Progenitor cell of endocrine pancreas (in vitro differentiated cells): ENCODE measurements at regions not wholly inside any gene's neighbourhood (a gene's known extent, or its start where the extent isn't known, plus 50 kb on each side); places are given as distances from the start of the nearest gene placed in this dataset.

Experiments
- DNase-seq: peaks from one replicate; pipeline ENCODE4 v3.0.0; 2021; ENCODE audit warnings: low spot score; ENCODE audit not compliant: unreplicated experiment
- H3K27ac Mint-ChIP-seq: 2 replicates; pipeline ENCODE4 v1.8.0; 2021; ENCODE audit warnings: mild to moderate bottlenecking, moderate library complexity, mixed read lengths
- H3K27me3 Mint-ChIP-seq: 2 replicates; pipeline ENCODE4 v1.8.0; 2021; ENCODE audit warnings: mixed read lengths
- H3K36me3 Mint-ChIP-seq: 2 replicates; pipeline ENCODE4 v1.8.0; 2022; ENCODE audit warnings: mixed read lengths; ENCODE audit not compliant: insufficient read depth
- H3K4me1 Mint-ChIP-seq: 2 replicates; pipeline ENCODE4 v1.8.0; 2021; ENCODE audit warnings: low read depth, mixed read lengths
- H3K4me3 Mint-ChIP-seq: 2 replicates; pipeline ENCODE4 v1.8.0; 2021; ENCODE audit warnings: low read depth, mild to moderate bottlenecking, moderate library complexity, mixed read lengths
- H3K9me3 Mint-ChIP-seq: 2 replicates; pipeline ENCODE4 v1.8.0; 2021; ENCODE audit warnings: low read depth, mixed read lengths
- TF ChIP-seq, protein P1 (sequence below): fragments of 200-600 bp; sonication (generic); IDR thresholded peaks from one replicate; pipeline ENCODE4 v1.5.0; 2021; ENCODE audit warnings: antibody characterized with exemption, mild to moderate bottlenecking; ENCODE audit not compliant: unreplicated experiment

DNA sequence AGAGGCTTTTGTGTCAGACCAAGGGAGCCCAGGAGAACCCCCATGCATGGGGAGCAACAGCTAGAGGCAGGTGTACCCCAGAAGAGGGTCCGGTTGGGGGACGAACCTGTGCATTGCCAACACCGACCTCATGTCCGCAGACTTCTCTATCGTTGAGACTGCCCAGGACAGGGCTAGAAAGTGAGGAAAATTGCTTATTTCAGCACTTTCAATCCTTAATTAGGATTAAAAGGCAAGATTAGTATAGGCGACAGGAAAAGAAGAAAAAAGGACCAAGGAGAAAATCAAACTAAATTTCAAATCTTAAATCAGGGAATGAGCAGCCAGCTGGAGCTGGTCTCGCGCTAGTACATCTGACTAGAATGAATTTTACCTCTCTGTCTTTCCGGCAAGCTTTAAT is 438.9 kb upstream of the SOX11 start:
- TF ChIP-seq, protein P1, sequence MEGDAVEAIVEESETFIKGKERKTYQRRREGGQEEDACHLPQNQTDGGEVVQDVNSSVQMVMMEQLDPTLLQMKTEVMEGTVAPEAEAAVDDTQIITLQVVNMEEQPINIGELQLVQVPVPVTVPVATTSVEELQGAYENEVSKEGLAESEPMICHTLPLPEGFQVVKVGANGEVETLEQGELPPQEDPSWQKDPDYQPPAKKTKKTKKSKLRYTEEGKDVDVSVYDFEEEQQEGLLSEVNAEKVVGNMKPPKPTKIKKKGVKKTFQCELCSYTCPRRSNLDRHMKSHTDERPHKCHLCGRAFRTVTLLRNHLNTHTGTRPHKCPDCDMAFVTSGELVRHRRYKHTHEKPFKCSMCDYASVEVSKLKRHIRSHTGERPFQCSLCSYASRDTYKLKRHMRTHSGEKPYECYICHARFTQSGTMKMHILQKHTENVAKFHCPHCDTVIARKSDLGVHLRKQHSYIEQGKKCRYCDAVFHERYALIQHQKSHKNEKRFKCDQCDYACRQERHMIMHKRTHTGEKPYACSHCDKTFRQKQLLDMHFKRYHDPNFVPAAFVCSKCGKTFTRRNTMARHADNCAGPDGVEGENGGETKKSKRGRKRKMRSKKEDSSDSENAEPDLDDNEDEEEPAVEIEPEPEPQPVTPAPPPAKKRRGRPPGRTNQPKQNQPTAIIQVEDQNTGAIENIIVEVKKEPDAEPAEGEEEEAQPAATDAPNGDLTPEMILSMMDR: no peak
- no peak overlapping the region for H3K4me3 Mint-ChIP-seq

DNA sequence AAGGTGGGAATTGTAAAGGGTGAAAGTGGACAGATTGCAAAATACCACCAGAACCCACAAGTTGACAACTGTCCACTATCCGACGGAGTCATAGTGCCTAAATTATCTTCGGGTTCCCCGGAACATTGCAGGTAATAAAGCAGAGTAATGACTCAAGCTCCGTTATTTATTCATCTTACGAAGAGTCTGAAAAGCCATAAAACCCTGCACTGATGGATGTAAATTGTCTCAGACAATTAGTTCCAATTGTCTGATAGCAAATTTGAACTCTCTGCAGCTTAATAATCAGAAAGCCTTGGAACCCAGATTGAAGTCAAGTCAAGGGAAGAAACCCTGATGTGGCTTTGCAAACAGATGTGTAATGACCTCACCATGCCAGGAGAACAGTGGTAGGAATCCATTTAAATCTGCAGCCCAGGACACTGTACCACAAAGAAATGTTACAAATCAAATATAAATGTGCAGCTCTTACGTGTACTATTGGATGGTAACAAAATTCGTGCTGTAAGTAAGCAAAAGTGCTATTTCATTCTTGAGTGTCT is 437.3 kb upstream of the SOX11 start:
- Mint-ChIP-seq H3K27me3 (no peaks in the 10 kb centered on the region), H3K36me3 (peaks cover 2% of the 10 kb centered on the region), H3K9me3 (peaks cover 13% of the 10 kb centered on the region), H3K4me3 (no peak overlapping the region), H3K27ac (no peak overlapping the region), H3K4me1 (no peaks in the 10 kb centered on the region)
- DNase-seq: no peak
- TF ChIP-seq, protein P1: no peak

More for the DNA sequence above, 438.9 kb upstream of the SOX11 start:
- Mint-ChIP-seq H3K9me3 (peaks cover under 1% of the 10 kb centered on the region), H3K27ac (no peak overlapping the region), H3K36me3 (no peaks in the 10 kb centered on the region), H3K27me3 (no peaks in the 10 kb centered on the region), H3K4me1 (no peaks in the 10 kb centered on the region)
- DNase-seq: no peak

DNA sequence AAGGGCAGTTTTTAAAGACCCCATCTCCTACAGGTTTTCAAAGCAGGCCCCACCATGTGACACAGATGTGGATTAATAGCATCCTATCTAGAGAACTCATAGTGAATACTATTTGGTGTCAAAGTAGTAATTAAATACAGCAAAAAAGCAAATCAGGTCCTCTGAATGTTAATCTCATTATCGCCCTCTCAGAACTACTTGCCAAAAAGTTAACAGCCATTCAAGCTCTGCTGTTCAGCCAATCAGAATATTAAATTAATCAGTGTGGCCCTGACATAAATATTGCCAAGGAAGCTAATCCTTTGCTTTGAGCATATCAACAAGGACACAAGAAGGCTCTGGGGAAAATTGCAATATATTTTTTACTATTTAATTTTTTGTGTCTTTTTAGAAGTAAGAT is 428.9 kb upstream of the SOX11 start:
- TF ChIP-seq, protein P1: no peak
- no peak overlapping the region for H3K27ac Mint-ChIP-seq
- H3K9me3 Mint-ChIP-seq: peaks cover 13% of the 10 kb centered on the region
- no peak overlapping the region for H3K4me3 Mint-ChIP-seq
- H3K27me3 Mint-ChIP-seq: no peaks in the 10 kb centered on the region
- no peak for DNase-seq
- no peaks in the 10 kb centered on the region for H3K4me1 Mint-ChIP-seq
- peaks cover 2% of the 10 kb centered on the region for H3K36me3 Mint-ChIP-seq

DNA sequence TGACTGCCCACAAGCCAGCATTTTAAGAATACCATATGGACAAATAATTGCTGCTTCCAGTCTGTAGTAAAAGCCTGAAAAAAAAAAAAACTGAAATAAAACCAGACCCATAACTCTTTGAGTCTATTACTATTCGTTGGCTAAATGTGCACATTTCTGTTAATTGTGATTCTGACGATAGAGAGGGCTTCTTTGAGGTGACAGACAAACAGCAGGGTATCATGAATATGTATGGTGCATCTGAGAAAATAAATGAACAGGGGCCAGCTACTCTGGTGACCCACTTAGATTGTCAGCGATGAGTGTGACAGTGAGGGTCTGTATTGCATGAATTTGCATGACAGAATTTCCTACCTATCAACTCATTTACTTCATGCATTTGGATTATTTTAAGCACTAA is 427.8 kb upstream of the SOX11 start:
- no peaks in the 10 kb centered on the region for H3K27me3 Mint-ChIP-seq
- no peak overlapping the region for H3K27ac Mint-ChIP-seq
- peaks cover 6% of the 10 kb centered on the region for H3K9me3 Mint-ChIP-seq
- TF ChIP-seq, protein P1: no peak
- no peaks in the 10 kb centered on the region for H3K4me1 Mint-ChIP-seq
- no peak overlapping the region for H3K4me3 Mint-ChIP-seq
- H3K36me3 Mint-ChIP-seq: no peaks in the 10 kb centered on the region
- no peak for DNase-seq

DNA sequence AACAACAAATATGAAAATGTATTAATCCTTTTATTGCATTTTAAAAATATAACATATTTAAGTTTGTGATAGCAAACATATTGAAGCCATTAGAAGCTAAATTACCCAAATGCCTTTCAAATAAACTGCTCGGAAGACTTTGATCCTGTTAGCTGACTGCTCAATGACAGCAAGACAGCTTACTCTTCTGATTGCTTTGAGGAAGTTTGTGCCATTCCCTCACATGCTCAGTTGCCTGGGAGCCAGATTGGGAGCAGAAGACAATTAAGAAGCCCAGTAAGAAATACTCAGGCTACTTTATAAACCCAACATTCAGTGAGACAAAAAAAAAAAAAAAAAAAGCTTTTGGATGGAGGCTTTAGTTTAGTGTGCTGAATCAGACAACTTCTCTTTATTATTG is 407.1 kb upstream of the SOX11 start:
- Mint-ChIP-seq H3K27me3 (no peaks in the 10 kb centered on the region), H3K27ac (no peak overlapping the region), H3K9me3 (peaks cover 7% of the 10 kb centered on the region), H3K36me3 (no peaks in the 10 kb centered on the region), H3K4me3 (no peak overlapping the region), H3K4me1 (peaks cover 11% of the 10 kb centered on the region)
- no peak for DNase-seq
- TF ChIP-seq, protein P1: no peak
